ENCODE measurements at regions not wholly inside any gene's neighbourhood (a gene's known extent, or its start where the extent isn't known, plus 50 kb on each side); places are given as distances from the start of the nearest gene placed in this dataset.

DNA sequence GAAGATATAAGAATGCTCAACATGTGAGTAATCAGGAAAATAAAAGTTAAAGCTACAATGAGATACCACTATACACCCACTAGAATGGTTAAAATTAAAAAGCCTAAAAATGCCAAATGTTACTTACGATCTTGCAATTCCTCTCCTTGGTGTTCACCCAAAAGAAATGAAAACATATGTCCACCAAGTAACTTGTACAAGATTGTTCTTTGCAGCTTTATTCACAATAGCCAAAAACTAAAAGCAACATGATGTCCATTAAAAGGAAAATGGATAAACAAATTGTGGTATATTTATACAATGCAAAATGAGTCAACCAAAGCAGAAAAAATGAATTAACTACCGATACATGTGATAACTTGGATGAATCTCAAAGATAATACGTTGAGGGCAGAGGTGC lies 301.6 kb upstream of the THBS1 start:
- Mint-ChIP-seq H3K4me3 (ENCODE audit: unreplicated experiment) (no peak overlapping the region), H3K27me3 (ENCODE audit: unreplicated experiment) (no peaks in the 10 kb centered on the region), H3K27ac (ENCODE audit: unreplicated experiment) (peak overlapping the region; percentile 27), H3K36me3 (ENCODE audit: unreplicated experiment) (no peaks in the 10 kb centered on the region), H3K4me1 (ENCODE audit: unreplicated experiment) (peaks cover 60% of the 10 kb centered on the region), H3K9me3 (ENCODE audit: unreplicated experiment) (no peaks in the 10 kb centered on the region)
- TF ChIP-seq, protein P1, sequence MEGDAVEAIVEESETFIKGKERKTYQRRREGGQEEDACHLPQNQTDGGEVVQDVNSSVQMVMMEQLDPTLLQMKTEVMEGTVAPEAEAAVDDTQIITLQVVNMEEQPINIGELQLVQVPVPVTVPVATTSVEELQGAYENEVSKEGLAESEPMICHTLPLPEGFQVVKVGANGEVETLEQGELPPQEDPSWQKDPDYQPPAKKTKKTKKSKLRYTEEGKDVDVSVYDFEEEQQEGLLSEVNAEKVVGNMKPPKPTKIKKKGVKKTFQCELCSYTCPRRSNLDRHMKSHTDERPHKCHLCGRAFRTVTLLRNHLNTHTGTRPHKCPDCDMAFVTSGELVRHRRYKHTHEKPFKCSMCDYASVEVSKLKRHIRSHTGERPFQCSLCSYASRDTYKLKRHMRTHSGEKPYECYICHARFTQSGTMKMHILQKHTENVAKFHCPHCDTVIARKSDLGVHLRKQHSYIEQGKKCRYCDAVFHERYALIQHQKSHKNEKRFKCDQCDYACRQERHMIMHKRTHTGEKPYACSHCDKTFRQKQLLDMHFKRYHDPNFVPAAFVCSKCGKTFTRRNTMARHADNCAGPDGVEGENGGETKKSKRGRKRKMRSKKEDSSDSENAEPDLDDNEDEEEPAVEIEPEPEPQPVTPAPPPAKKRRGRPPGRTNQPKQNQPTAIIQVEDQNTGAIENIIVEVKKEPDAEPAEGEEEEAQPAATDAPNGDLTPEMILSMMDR (IDR thresholded peaks at IDR 0.05) = no peak
- DNase-seq (ENCODE audit: extremely low spot score, unreplicated experiment) = no peak

GRCh38 chr15:39281094-39281493 lies 299.8 kb upstream of the THBS1 start:
- no peaks in the 10 kb centered on the region for H3K36me3 Mint-ChIP-seq (ENCODE audit: unreplicated experiment)
- TF ChIP-seq, protein P1 (IDR thresholded peaks at IDR 0.05) = no peak
- peaks cover 66% of the 10 kb centered on the region for H3K4me1 Mint-ChIP-seq (ENCODE audit: unreplicated experiment)
- H3K27ac Mint-ChIP-seq (ENCODE audit: unreplicated experiment) = no peak overlapping the region
- H3K27me3 Mint-ChIP-seq (ENCODE audit: unreplicated experiment) = no peaks in the 10 kb centered on the region
- H3K9me3 Mint-ChIP-seq (ENCODE audit: unreplicated experiment) = no peaks in the 10 kb centered on the region
- no peak for DNase-seq (ENCODE audit: extremely low spot score, unreplicated experiment)
- no peak overlapping the region for H3K4me3 Mint-ChIP-seq (ENCODE audit: unreplicated experiment)

DNA sequence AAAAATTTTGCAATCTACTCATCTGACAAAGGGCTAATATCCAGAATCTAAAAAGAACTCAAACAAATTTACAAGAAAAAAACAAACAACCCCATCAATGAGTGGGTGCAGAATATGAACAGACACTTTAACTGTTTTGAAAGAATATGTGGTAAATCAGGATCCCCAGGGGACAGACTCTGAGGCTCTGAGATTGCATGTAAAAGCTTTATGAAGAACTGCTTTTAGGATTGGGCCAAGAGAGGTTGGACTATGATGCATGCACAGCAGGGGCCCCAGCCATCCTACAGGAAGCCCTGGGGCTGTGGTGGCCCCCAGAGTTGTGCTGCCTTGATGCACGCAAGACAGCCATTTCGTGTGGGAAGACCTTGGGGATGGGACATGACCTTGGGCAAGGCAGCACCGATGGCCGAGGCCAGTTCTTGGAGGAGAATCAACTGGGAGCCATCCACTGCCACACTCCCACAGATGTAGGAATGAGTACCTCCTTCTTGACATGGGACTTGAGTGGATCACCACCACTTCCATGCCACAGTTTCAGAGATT lies 298.1 kb upstream of the THBS1 start:
- H3K27me3 Mint-ChIP-seq (ENCODE audit: unreplicated experiment) = no peaks in the 10 kb centered on the region
- H3K4me3 Mint-ChIP-seq (ENCODE audit: unreplicated experiment) = no peak overlapping the region
- H3K4me1 Mint-ChIP-seq (ENCODE audit: unreplicated experiment) = peaks cover 71% of the 10 kb centered on the region

GRCh38 chr15:39283531-39283930 lies 297.3 kb upstream of the THBS1 start:
- H3K27me3 Mint-ChIP-seq (ENCODE audit: unreplicated experiment) = no peaks in the 10 kb centered on the region
- TF ChIP-seq, protein P1 (IDR thresholded peaks at IDR 0.05) = no peak
- H3K27ac Mint-ChIP-seq (ENCODE audit: unreplicated experiment) = peak overlapping the region; percentile 81
- H3K9me3 Mint-ChIP-seq (ENCODE audit: unreplicated experiment) = no peaks in the 10 kb centered on the region
- DNase-seq (ENCODE audit: extremely low spot score, unreplicated experiment) = no peak
- no peak overlapping the region for H3K4me3 Mint-ChIP-seq (ENCODE audit: unreplicated experiment)
- H3K4me1 Mint-ChIP-seq (ENCODE audit: unreplicated experiment) = peaks cover 73% of the 10 kb centered on the region
- H3K36me3 Mint-ChIP-seq (ENCODE audit: unreplicated experiment) = no peaks in the 10 kb centered on the region

More for the DNA sequence above, 298.1 kb upstream of the THBS1 start:
- peak overlapping the region; percentile 81 for H3K27ac Mint-ChIP-seq (ENCODE audit: unreplicated experiment)
- no peaks in the 10 kb centered on the region for H3K36me3 Mint-ChIP-seq (ENCODE audit: unreplicated experiment)
- DNase-seq (ENCODE audit: extremely low spot score, unreplicated experiment) = no peak
- H3K9me3 Mint-ChIP-seq (ENCODE audit: unreplicated experiment) = no peaks in the 10 kb centered on the region
- TF ChIP-seq, protein P1 (IDR thresholded peaks at IDR 0.05) = no peak

- H3K4me1 Mint-ChIP-seq (ENCODE audit: unreplicated experiment) = peaks cover 70% of the 10 kb centered on the region
- no peaks in the 10 kb centered on the region for H3K36me3 Mint-ChIP-seq (ENCODE audit: unreplicated experiment)
- no peak for DNase-seq (ENCODE audit: extremely low spot score, unreplicated experiment)
Measured at GRCh38 chr15:39285071-39285470, 295.8 kb upstream of the THBS1 start.

More at GRCh38 chr15:39285071-39285470, 295.8 kb upstream of the THBS1 start:
- no peak overlapping the region for H3K4me3 Mint-ChIP-seq (ENCODE audit: unreplicated experiment)
- TF ChIP-seq, protein P1 (IDR thresholded peaks at IDR 0.05) = no peak
- H3K27ac Mint-ChIP-seq (ENCODE audit: unreplicated experiment) = peak overlapping the region; percentile 54
- H3K27me3 Mint-ChIP-seq (ENCODE audit: unreplicated experiment) = no peaks in the 10 kb centered on the region
- H3K9me3 Mint-ChIP-seq (ENCODE audit: unreplicated experiment) = no peaks in the 10 kb centered on the region

Measured in osteocyte (in vitro differentiated cells).